NCI-H1417 treated with DMSO at 0.1 percent for 48 hours (cell line): ENCODE measurements at regions not wholly inside any gene's neighbourhood (a gene's known extent, or its start where the extent isn't known, plus 50 kb on each side); places are given as distances from the start of the nearest gene placed in this dataset.
"Not testable (repeated sequence)": the region's sequence is repeated elsewhere in the genome, so short reads cannot be mapped to it uniquely, and the experiment has no call there.

Experiments used
- DNase-seq: peaks from one replicate; lab custom pipeline; 2025; lab: John Stamatoyannopoulos, UW

GRCh38 chr9:103397868-103398600 lies 402.9 kb downstream of the CYLC2 start:
- DNase-seq, result peak; percentile 40

GRCh38 chr9:103399535-103399934 lies 404.4 kb downstream of the CYLC2 start:
- no peak for DNase-seq

- DNase-seq, result no peak
Observed at GRCh38 chr9:103407260-103407659, 412.1 kb downstream of the CYLC2 start.

GRCh38 chr9:103410059-103410458 lies 414.9 kb downstream of the CYLC2 start:
- DNase-seq, result no peak

GRCh38 chr9:103427696-103428095 lies 432.6 kb downstream of the CYLC2 start:
- DNase-seq, result no peak

GRCh38 chr9:103430469-103430868 lies 435.3 kb downstream of the CYLC2 start:
- no peak for DNase-seq

- DNase-seq, result no peak
Observed at GRCh38 chr9:103431809-103432208, 436.7 kb downstream of the CYLC2 start.

GRCh38 chr9:103444176-103444575 lies 449.0 kb downstream of the CYLC2 start:
- no peak for DNase-seq

- DNase-seq, result no peak
Observed at GRCh38 chr9:103458826-103459225, 463.7 kb downstream of the CYLC2 start.

GRCh38 chr9:103471241-103471640 lies 476.1 kb downstream of the CYLC2 start:
- no peak for DNase-seq

GRCh38 chr9:103474156-103474555 lies 479.0 kb downstream of the CYLC2 start:
- no peak for DNase-seq

- no peak for DNase-seq
Observed at GRCh38 chr9:103483471-103484096, 488.5 kb downstream of the CYLC2 start.

- DNase-seq, result no peak
Observed at GRCh38 chr9:103485138-103485537, 490.0 kb downstream of the CYLC2 start.

GRCh38 chr9:103514767-103515166 lies 519.6 kb downstream of the CYLC2 start:
- no peak for DNase-seq

- DNase-seq, result no peak
Observed at GRCh38 chr9:103522409-103522808, 527.3 kb downstream of the CYLC2 start.

- no peak for DNase-seq
Observed at GRCh38 chr9:103530934-103531333, 535.8 kb downstream of the CYLC2 start.

GRCh38 chr9:103533318-103533717 lies 538.2 kb downstream of the CYLC2 start:
- no peak for DNase-seq

- no peak for DNase-seq
Observed at GRCh38 chr9:103537426-103537825, 542.3 kb downstream of the CYLC2 start.

- DNase-seq, result no peak
Observed at GRCh38 chr9:103545260-103545659, 548.8 kb upstream of the SMC2 start.

GRCh38 chr9:103552712-103553111 lies 541.4 kb upstream of the SMC2 start:
- no peak for DNase-seq

GRCh38 chr9:103574056-103574455 lies 520.1 kb upstream of the SMC2 start:
- no peak for DNase-seq

GRCh38 chr9:103586721-103587120 lies 507.4 kb upstream of the SMC2 start:
- no peak for DNase-seq

- no peak for DNase-seq
Observed at GRCh38 chr9:103601287-103601686, 492.8 kb upstream of the SMC2 start.

- DNase-seq, result not testable (repeated sequence)
Observed at GRCh38 chr9:103611950-103612349, 482.2 kb upstream of the SMC2 start.
